Transverse colon (tissue), 4 donors: ENCODE measurements at regions not wholly inside any gene's neighbourhood (a gene's known extent, or its start where the extent isn't known, plus 50 kb on each side); places are given as distances from the start of the nearest gene placed in this dataset.

Source experiments
- DNase-seq: peaks from one replicate; pipeline ENCODE4 v3.0.0-alpha.2; 2019
- H3K27ac ChIP-seq, 4 donors: fragments of 200-600 bp; sonication (generic); 2 replicates each; pipeline ENCODE4 v1.5.1; 2016 to 2018; ENCODE audit warnings: inconsistent platforms in 4 of 4
- H3K27me3 ChIP-seq: fragments of 200-600 bp; sonication (generic); 2 replicates; pipeline ENCODE4 v1.5.1; 2017; ENCODE audit warnings: inconsistent platforms
- H3K36me3 ChIP-seq, 4 donors: fragments of 200-600 bp; sonication (generic); 2 replicates each; pipeline ENCODE4 v1.5.1; 2017 to 2019; ENCODE audit warnings: inconsistent platforms in 4 of 4
- H3K4me1 ChIP-seq, 4 donors: fragments of 200-600 bp; sonication (generic); 2 replicates each; pipeline ENCODE4 v1.5.1; 2017 to 2020; ENCODE audit warnings: inconsistent platforms in 4 of 4
- H3K4me3 ChIP-seq, 4 donors: fragments of 200-600 bp; sonication (generic); 1 replicate in 1 of 4; 2 replicates in 3 of 4; pipeline versions ENCODE4 v1.5.1 to v1.6.1; 2017 to 2019; ENCODE audit warnings: inconsistent platforms in 4 of 4
- H3K9me3 ChIP-seq, 2 donors: fragments of 200-600 bp; sonication (generic); 2 replicates each; pipeline ENCODE4 v1.5.1; 2017 to 2019; ENCODE audit warnings: inconsistent platforms in 2 of 2
- EP300 ChIP-seq: sonication (generic); formaldehyde crosslinking; IDR thresholded peaks from one replicate; pipeline ENCODE4 v1.6.1; 2017; ENCODE audit warnings: antibody characterized with exemption, low read depth
- POLR2A ChIP-seq: fragments of 450-650 bp; IDR thresholded peaks from one replicate; pipeline ENCODE4 v1.6.1; 2016; ENCODE audit warnings: antibody characterized with exemption, mild to moderate bottlenecking, moderate library complexity
- POLR2AphosphoS5 ChIP-seq, 3 donors: sonication (generic); formaldehyde crosslinking; IDR thresholded peaks; one replicate each; pipeline ENCODE4 v1.6.1; 2016; ENCODE audit warnings: antibody characterized with exemption in 3 of 3
- WGBS, 2 donors: methylation state at CpG; one replicate each; pipeline ENCODE4 v1.1.5; 2018; ENCODE audit warnings: low coverage in 1 of 2; 5-methylcytosine and 5-hydroxymethylcytosine counted together
- in situ Hi-C, 4 donors: fragments of 200-750 bp; cut with MboI; loops; one replicate each; pipeline versions ENCODE4 v1.15.0 to v1.15.1; 2017; ENCODE audit warnings: low sequenced_read_pairs in 3 of 4, low pct_ligation_motif_present in 1 of 4, low pct_unique_long_range_greater_than_20kb in 1 of 4
- intact Hi-C: fragments of 100-400 bp; cut with DNase I; formaldehyde crosslinking; loops from one replicate; pipeline ENCODE4 v1.15.1; 2023; ENCODE audit warnings: low total_unique reads
- TF ChIP-seq, protein P1 (sequence below), 5 experiments: fragments of 200-600 bp in 3 of 5; fragments of 450-650 bp in 2 of 5; sonication (generic) in 3 of 5; IDR thresholded peaks; 1 replicate in 2 of 5; 2 replicates in 3 of 5; pipeline ENCODE4 v1.5.1; 2016 to 2017; ENCODE audit warnings: antibody characterized with exemption in 5 of 5, inconsistent platforms in 3 of 5, mild to moderate bottlenecking in 2 of 5, moderate library complexity in 1 of 5

DNA sequence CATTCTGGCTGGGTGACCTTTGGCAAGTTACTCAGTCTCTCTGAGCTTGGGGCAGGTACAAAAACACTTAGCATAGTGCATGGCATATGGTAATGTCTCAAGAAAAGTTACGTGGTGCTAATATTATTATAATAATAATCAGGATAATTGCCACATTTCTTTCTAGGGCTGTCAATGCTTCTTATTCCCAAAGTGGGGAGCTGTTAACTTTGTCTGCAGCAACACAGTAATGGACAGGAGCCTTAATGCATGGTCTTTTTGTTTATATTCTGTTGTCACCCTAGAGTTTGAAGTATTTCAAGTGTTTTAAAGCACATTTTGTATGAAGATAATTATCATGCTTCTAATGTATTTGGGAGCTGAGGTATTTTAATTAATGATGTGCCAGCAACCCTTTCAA lies 121.8 kb downstream of the FHIP1A start:
- no peak overlapping the region for H3K27ac ChIP-seq
- no peaks in the 10 kb centered on the region for H3K9me3 ChIP-seq
- in situ Hi-C loops = no loop called here
- 68 to 90% methylated on average over 1 of the region's 1 CpG for WGBS, 2 donors
- H3K27me3 ChIP-seq = no peaks in the 10 kb centered on the region
- intact Hi-C loops = no loop called here
- DNase-seq = no peak
- no peak for TF ChIP-seq POLR2AphosphoS5 (IDR thresholded peaks at IDR 0.05)
- TF ChIP-seq, protein P1, sequence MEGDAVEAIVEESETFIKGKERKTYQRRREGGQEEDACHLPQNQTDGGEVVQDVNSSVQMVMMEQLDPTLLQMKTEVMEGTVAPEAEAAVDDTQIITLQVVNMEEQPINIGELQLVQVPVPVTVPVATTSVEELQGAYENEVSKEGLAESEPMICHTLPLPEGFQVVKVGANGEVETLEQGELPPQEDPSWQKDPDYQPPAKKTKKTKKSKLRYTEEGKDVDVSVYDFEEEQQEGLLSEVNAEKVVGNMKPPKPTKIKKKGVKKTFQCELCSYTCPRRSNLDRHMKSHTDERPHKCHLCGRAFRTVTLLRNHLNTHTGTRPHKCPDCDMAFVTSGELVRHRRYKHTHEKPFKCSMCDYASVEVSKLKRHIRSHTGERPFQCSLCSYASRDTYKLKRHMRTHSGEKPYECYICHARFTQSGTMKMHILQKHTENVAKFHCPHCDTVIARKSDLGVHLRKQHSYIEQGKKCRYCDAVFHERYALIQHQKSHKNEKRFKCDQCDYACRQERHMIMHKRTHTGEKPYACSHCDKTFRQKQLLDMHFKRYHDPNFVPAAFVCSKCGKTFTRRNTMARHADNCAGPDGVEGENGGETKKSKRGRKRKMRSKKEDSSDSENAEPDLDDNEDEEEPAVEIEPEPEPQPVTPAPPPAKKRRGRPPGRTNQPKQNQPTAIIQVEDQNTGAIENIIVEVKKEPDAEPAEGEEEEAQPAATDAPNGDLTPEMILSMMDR (IDR thresholded peaks at IDR 0.05) = peak in 4 of 5 experiments; percentile 15 to 39 (median 21)
- no peak overlapping the region for H3K4me3 ChIP-seq
- no peaks in the 10 kb centered on the region for H3K36me3 ChIP-seq
- H3K4me1 ChIP-seq = no peaks in the 10 kb centered on the region

DNA sequence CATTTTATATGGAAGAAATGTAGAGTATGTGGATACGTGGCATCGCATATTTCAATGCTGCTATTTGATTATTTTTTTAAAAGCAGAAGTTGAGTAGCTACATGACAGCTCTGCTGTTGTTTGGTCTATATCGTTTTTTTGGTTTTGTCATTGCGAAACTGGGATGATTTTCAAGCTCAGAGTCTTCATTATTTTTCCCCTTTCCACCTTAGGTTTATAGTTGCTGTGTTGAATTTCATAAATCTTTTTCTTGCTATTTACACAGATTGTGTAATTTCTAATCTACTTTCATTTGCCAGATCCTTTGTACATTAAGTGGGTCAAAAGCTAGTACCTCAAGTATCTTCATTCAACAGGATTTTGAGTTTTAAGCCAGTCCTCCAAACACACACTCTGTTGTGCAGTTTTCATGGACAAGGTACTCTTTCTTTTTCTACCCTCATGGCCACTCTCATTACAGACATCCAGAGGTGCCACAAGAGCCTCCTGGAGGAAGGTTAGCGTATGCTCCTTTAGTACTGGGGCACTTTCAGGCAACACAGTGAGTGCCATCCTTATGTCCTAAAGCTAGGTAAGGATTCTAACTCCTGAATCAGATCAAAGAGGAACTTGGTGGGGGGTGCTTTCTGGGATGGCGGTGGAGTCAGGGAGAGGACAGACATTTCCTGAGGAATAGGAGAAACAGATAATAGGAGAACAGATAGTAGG lies 123.2 kb downstream of the FHIP1A start:
- in situ Hi-C loops = no loop called here
- intact Hi-C loops = no loop called here
- peaks cover 0 to 6% (median 0%) of the 10 kb centered on the region in 4 donors for H3K4me1 ChIP-seq
- no peak overlapping the region for H3K4me3 ChIP-seq
- WGBS, 2 donors = 81 to 83% methylated on average over 6 of the region's 6 CpGs
- no peak for DNase-seq
- no peak overlapping the region for H3K27ac ChIP-seq
- H3K9me3 ChIP-seq = no peaks in the 10 kb centered on the region
- no peaks in the 10 kb centered on the region for H3K36me3 ChIP-seq
- no peaks in the 10 kb centered on the region for H3K27me3 ChIP-seq
- TF ChIP-seq POLR2A (no peak), POLR2AphosphoS5 (IDR thresholded peaks at IDR 0.05) (no peak), EP300 (no peak)

DNA sequence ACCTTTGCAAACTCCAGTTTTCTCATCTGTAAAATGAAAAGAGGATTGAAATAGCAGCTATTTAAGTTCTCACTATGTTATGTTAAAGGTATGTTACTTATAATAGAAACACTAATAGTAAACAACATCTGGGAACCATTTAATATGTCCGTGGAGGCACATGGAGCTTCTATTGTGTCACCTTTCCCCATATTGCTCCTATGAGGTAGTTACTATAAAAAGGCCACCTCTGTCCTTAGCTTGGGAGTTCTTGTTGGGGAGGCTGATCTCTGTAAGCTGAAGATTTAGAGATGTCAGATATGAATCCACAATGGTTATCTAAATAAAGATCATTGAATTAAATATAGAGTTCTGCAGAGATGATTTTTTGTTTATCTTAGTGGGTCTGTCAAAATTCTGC lies 125.2 kb downstream of the FHIP1A start:
- Histone ChIP-seq H3K36me3 (no peaks in the 10 kb centered on the region), H3K4me1 (peaks cover 0 to 6% (median 0%) of the 10 kb centered on the region in 4 donors), H3K27me3 (no peaks in the 10 kb centered on the region), H3K27ac (no peak overlapping the region), H3K9me3 (no peaks in the 10 kb centered on the region), H3K4me3 (no peak overlapping the region)
- in situ Hi-C loops (no loop called here), intact Hi-C loops (no loop called here)
- no peak for DNase-seq
- 20 to 85% methylated on average over 1 of the region's 1 CpG for WGBS, 2 donors
- no peak for TF ChIP-seq POLR2AphosphoS5 (IDR thresholded peaks at IDR 0.05)
- TF ChIP-seq, protein P1 (IDR thresholded peaks at IDR 0.05) = no peak
- TF ChIP-seq POLR2A = no peak
- no peak for TF ChIP-seq EP300

DNA sequence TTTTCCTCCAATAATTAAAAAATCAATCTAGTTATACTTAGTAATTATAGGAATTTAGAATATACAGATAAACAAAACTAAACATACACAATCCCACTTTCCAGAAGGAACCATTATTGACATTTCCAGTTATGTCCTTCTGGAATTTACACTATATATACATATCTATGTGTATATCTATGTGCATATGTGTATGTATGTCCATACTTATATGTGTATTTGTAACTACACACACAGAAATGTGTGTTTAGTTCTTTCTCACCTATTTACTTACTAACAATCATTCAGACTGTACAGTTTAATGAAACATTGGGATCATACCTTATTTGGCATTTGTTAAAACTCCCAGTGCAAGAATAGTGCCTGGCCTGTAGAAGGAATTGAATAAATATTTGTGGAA lies 126.4 kb downstream of the FHIP1A start:
- Histone ChIP-seq H3K27me3 (no peaks in the 10 kb centered on the region), H3K4me3 (no peak overlapping the region), H3K4me1 (peaks cover 0 to 12% (median 2%) of the 10 kb centered on the region in 4 donors), H3K27ac (no peak overlapping the region), H3K36me3 (no peaks in the 10 kb centered on the region), H3K9me3 (no peaks in the 10 kb centered on the region)
- intact Hi-C loops (no loop called here), in situ Hi-C loops (no loop called here)
- TF ChIP-seq POLR2A = no peak
- TF ChIP-seq, protein P1 (IDR thresholded peaks at IDR 0.05) = no peak
- no peak for TF ChIP-seq EP300
- no peak for TF ChIP-seq POLR2AphosphoS5 (IDR thresholded peaks at IDR 0.05)
- DNase-seq = no peak

DNA sequence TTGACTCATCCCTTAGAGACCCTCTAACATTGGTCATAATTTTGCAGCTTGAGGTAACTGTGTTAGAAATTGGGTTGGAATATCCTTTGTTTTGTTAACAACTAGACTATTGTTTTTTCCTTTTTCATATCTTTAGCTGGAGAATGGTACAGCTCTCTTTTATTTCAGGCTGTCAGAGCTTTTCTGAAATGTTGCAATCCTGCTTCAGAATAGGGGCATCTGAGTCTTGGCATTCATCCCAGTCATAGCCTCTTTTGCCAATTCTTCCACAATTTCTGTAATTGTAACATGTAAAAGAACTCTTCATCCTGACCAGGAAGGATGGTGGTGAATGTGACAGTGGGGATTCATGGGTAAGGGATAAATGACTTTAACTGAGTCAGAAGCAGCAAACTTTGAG lies 128.7 kb downstream of the FHIP1A start:
- Histone ChIP-seq H3K27ac (no peak overlapping the region), H3K4me3 (no peak overlapping the region), H3K4me1 (peaks cover 0 to 28% (median 3%) of the 10 kb centered on the region in 4 donors), H3K27me3 (no peaks in the 10 kb centered on the region), H3K36me3 (no peaks in the 10 kb centered on the region), H3K9me3 (no peaks in the 10 kb centered on the region)
- no peak for TF ChIP-seq POLR2A
- no peak for TF ChIP-seq EP300
- TF ChIP-seq, protein P1 (IDR thresholded peaks at IDR 0.05) = no peak
- no peak for TF ChIP-seq POLR2AphosphoS5 (IDR thresholded peaks at IDR 0.05)
- no peak for DNase-seq
- in situ Hi-C loops (no loop called here), intact Hi-C loops (no loop called here)
